Suprapubic skin (tissue), 4 donors: ENCODE measurements at regions not wholly inside any gene's neighbourhood (a gene's known extent, or its start where the extent isn't known, plus 50 kb on each side); places are given as distances from the start of the nearest gene placed in this dataset.

Experiments used
- DNase-seq, 2 donors: peaks; one replicate each; pipeline ENCODE4 v3.0.0-alpha.2; 2019; ENCODE audit warnings: low spot score in 2 of 2
- H3K27ac ChIP-seq: fragments of 200-600 bp; sonication (generic); one replicate; pipeline ENCODE4 v1.5.1; 2019
- H3K27me3 ChIP-seq: fragments of 200-600 bp; sonication (generic); one replicate; pipeline ENCODE4 v1.5.1; 2019
- H3K36me3 ChIP-seq: fragments of 200-600 bp; sonication (generic); one replicate; pipeline ENCODE4 v1.5.1; 2019
- H3K4me1 ChIP-seq: fragments of 200-600 bp; sonication (generic); one replicate; pipeline ENCODE4 v1.5.1; 2019
- H3K4me3 ChIP-seq: fragments of 200-600 bp; sonication (generic); one replicate; pipeline ENCODE4 v1.5.1; 2019; ENCODE audit warnings: mild to moderate bottlenecking
- H3K9me3 ChIP-seq: fragments of 200-600 bp; sonication (generic); one replicate; pipeline ENCODE4 v1.5.1; 2019
- CTCF ChIP-seq, 2 donors: fragments of 200-600 bp in 1 of 2; fragments of 450-650 bp in 1 of 2; sonication (generic) in 1 of 2; IDR thresholded peaks; one replicate each; pipeline ENCODE4 v1.5.1; 2016 to 2019; ENCODE audit warnings: antibody characterized with exemption in 2 of 2, mild to moderate bottlenecking in 1 of 2, moderate library complexity in 1 of 2
- EP300 ChIP-seq: sonication (generic); formaldehyde crosslinking; IDR thresholded peaks from one replicate; pipeline ENCODE4 v1.6.1; 2017; ENCODE audit warnings: antibody characterized with exemption
- POLR2A ChIP-seq, 2 donors: fragments of 450-650 bp; IDR thresholded peaks; one replicate each; pipeline ENCODE4 v1.6.1; 2017; ENCODE audit warnings: antibody characterized with exemption in 2 of 2, mild to moderate bottlenecking in 2 of 2, moderate library complexity in 2 of 2
- POLR2AphosphoS5 ChIP-seq, 3 donors: sonication (generic); formaldehyde crosslinking; IDR thresholded peaks; one replicate each; pipeline ENCODE4 v1.6.1; 2017; ENCODE audit warnings: antibody characterized with exemption in 3 of 3
- WGBS: methylation state at CpG from one replicate; pipeline ENCODE4 v1.1.5; 2018; 5-methylcytosine and 5-hydroxymethylcytosine counted together

GRCh38 chr13:77480066-77480465 is 55.4 kb upstream of the SCEL start:
- WGBS, result 41% methylated on average over 2 of the region's 2 CpGs
- DNase-seq, result no peak
- H3K9me3 ChIP-seq, result no peaks in the 10 kb centered on the region
- TF ChIP-seq POLR2AphosphoS5 (IDR thresholded peaks at IDR 0.05) (no peak), EP300 (no peak), CTCF (IDR thresholded peaks at IDR 0.05) (no peak), POLR2A (IDR thresholded peaks at IDR 0.05) (no peak)
- no peak overlapping the region for H3K4me3 ChIP-seq
- H3K27me3 ChIP-seq, result no peaks in the 10 kb centered on the region
- H3K36me3 ChIP-seq, result no peaks in the 10 kb centered on the region
- peaks cover 21% of the 10 kb centered on the region for H3K4me1 ChIP-seq
- no peak overlapping the region for H3K27ac ChIP-seq

- peak overlapping the region; percentile 30 for H3K27ac ChIP-seq
Observed at GRCh38 chr13:77479326-77479725, 56.2 kb upstream of the SCEL start.

GRCh38 chr13:77477299-77477848 is 58.1 kb upstream of the SCEL start:
- Histone ChIP-seq H3K27me3 (no peaks in the 10 kb centered on the region), H3K4me3 (no peak overlapping the region), H3K36me3 (no peaks in the 10 kb centered on the region), H3K9me3 (no peaks in the 10 kb centered on the region), H3K27ac (peak overlapping the region; percentile 30), H3K4me1 (peaks cover 21% of the 10 kb centered on the region)
- no peak for DNase-seq
- no peak for TF ChIP-seq EP300
- no peak for TF ChIP-seq POLR2AphosphoS5 (IDR thresholded peaks at IDR 0.05)
- no peak for TF ChIP-seq CTCF (IDR thresholded peaks at IDR 0.05)
- no peak for TF ChIP-seq POLR2A (IDR thresholded peaks at IDR 0.05)
- WGBS, result 69% methylated on average over 3 of the region's 3 CpGs

More at GRCh38 chr13:77479326-77479725, 56.2 kb upstream of the SCEL start:
- WGBS, result 63% methylated on average over 2 of the region's 2 CpGs
- no peaks in the 10 kb centered on the region for H3K36me3 ChIP-seq
- no peaks in the 10 kb centered on the region for H3K27me3 ChIP-seq
- no peaks in the 10 kb centered on the region for H3K9me3 ChIP-seq
- H3K4me3 ChIP-seq, result no peak overlapping the region
- no peak for TF ChIP-seq CTCF (IDR thresholded peaks at IDR 0.05)
- TF ChIP-seq EP300, result no peak
- TF ChIP-seq POLR2AphosphoS5 (IDR thresholded peaks at IDR 0.05), result no peak
- no peak for TF ChIP-seq POLR2A (IDR thresholded peaks at IDR 0.05)
- no peak for DNase-seq
- H3K4me1 ChIP-seq, result peaks cover 21% of the 10 kb centered on the region

- Histone ChIP-seq H3K9me3 (no peaks in the 10 kb centered on the region), H3K27me3 (no peaks in the 10 kb centered on the region), H3K4me1 (peaks cover 21% of the 10 kb centered on the region), H3K36me3 (no peaks in the 10 kb centered on the region), H3K4me3 (no peak overlapping the region), H3K27ac (no peak overlapping the region)
- DNase-seq, result no peak
- TF ChIP-seq POLR2AphosphoS5 (IDR thresholded peaks at IDR 0.05) (no peak), CTCF (IDR thresholded peaks at IDR 0.05) (no peak), POLR2A (IDR thresholded peaks at IDR 0.05) (no peak), EP300 (no peak)
Observed at GRCh38 chr13:77476456-77476855, 59.0 kb upstream of the SCEL start.

GRCh38 chr13:77475345-77476084 is 60.0 kb upstream of the SCEL start:
- DNase-seq, result no peak
- H3K9me3 ChIP-seq, result no peaks in the 10 kb centered on the region
- no peaks in the 10 kb centered on the region for H3K36me3 ChIP-seq
- peaks cover 25% of the 10 kb centered on the region for H3K4me1 ChIP-seq
- H3K4me3 ChIP-seq, result no peak overlapping the region
- WGBS, result over 99% methylated on average over 26 of the region's 47 CpGs
- TF ChIP-seq POLR2AphosphoS5 (IDR thresholded peaks at IDR 0.05) (no peak), EP300 (no peak), CTCF (IDR thresholded peaks at IDR 0.05) (no peak), POLR2A (IDR thresholded peaks at IDR 0.05) (no peak)
- H3K27me3 ChIP-seq, result no peaks in the 10 kb centered on the region
- no peak overlapping the region for H3K27ac ChIP-seq
